IMR-90 (cell line): ENCODE measurements at regions not wholly inside any gene's neighbourhood (a gene's known extent, or its start where the extent isn't known, plus 50 kb on each side); places are given as distances from the start of the nearest gene placed in this dataset.

Source experiments
- ATAC-seq: fragments of 200-7000 bp; cut with Tn5 transposase; 2 replicates; pipeline ENCODE4 v1.9.1; 2020; ENCODE audit warnings: low read depth, mild to moderate bottlenecking, moderate library complexity
- BruUV-seq: library from RNA; stranded (reverse); fragments of 400-500 nt; replicated peaks from 2 replicates; lab custom pipeline; 2021; lab: Mats Ljungman, UMichigan
- CTCF ChIA-PET: fragments of 300-600 bp; formaldehyde crosslinking; extraction: SDS; loops from one replicate; lab custom pipeline; 2021; ENCODE audit warnings: antibody characterized with exemption; lab: Yijun Ruan, JAX
- POLR2A ChIA-PET: fragments of 300-600 bp; sonication (Branson Sonifier 250); formaldehyde crosslinking; loops from one replicate; lab custom pipeline; 2022; ENCODE audit warnings: antibody characterized with exemption; ENCODE audit not compliant: unreplicated experiment; lab: Charles Lee
- DNase-seq: peaks from one replicate; pipeline ENCODE4 v3.0.0; 2013
- H2AFZ ChIP-seq: replicated peaks from 2 replicates; pipeline ENCODE3; 2013; ENCODE audit warnings: low read length, mild to moderate bottlenecking; ENCODE audit not compliant: poor library complexity
- H2AK5ac ChIP-seq: 2 replicates; pipeline ENCODE4 v1.6.1; 2013; ENCODE audit warnings: low read depth, low read length, inconsistent platforms
- H2AK9ac ChIP-seq: replicated peaks from 2 replicates; pipeline ENCODE3; 2013; ENCODE audit warnings: mild to moderate bottlenecking, low read depth, low read length, moderate library complexity; ENCODE audit not compliant: poor library complexity
- H2BK120ac ChIP-seq: 2 replicates; pipeline ENCODE4 v1.6.1; 2013; ENCODE audit warnings: low read depth, low read length, inconsistent platforms
- H2BK15ac ChIP-seq: 3 replicates; pipeline ENCODE4 v1.6.1; 2013; ENCODE audit warnings: low read depth, low read length, inconsistent platforms
- H2BK20ac ChIP-seq: 2 replicates; pipeline ENCODE4 v1.6.1; 2013; ENCODE audit warnings: low read depth, mild to moderate bottlenecking, inconsistent platforms, low read length, moderate library complexity
- H2BK5ac ChIP-seq: 2 replicates; pipeline ENCODE4 v1.6.1; 2013; ENCODE audit warnings: mild to moderate bottlenecking, low read depth, low read length, inconsistent platforms; ENCODE audit not compliant: poor library complexity, severe bottlenecking
- H3K14ac ChIP-seq: replicated peaks from 2 replicates; pipeline ENCODE4 v1.6.1; 2013; ENCODE audit warnings: low read depth, low read length, inconsistent platforms
- H3K18ac ChIP-seq: 2 replicates; pipeline ENCODE4 v1.6.1; 2013; ENCODE audit warnings: low read depth, low read length, control low read depth
- H3K23ac ChIP-seq: 2 replicates; pipeline ENCODE4 v1.6.1; 2013; ENCODE audit warnings: low read depth, low read length, inconsistent platforms
- H3K27ac ChIP-seq: 2 replicates; pipeline ENCODE4 v1.5.1; 2013; ENCODE audit warnings: mild to moderate bottlenecking, control low read depth, low read length; ENCODE audit not compliant: insufficient read depth
- H3K27me3 ChIP-seq: 2 replicates; pipeline ENCODE4 v1.6.1; 2013; ENCODE audit warnings: low read length; ENCODE audit not compliant: control insufficient read depth, insufficient read depth
- H3K36me3 ChIP-seq: 2 replicates; pipeline ENCODE4 v1.6.1; 2013; ENCODE audit warnings: low read length, mixed read lengths; ENCODE audit not compliant: control insufficient read depth, insufficient read depth
- H3K4ac ChIP-seq: 2 replicates; pipeline ENCODE4 v1.6.1; 2013; ENCODE audit warnings: low read depth, low read length, inconsistent platforms
- H3K4me1 ChIP-seq: 2 replicates; pipeline ENCODE4 v1.6.1; 2013; ENCODE audit warnings: low read length, mixed read lengths; ENCODE audit not compliant: control insufficient read depth, insufficient read depth
- H3K4me2 ChIP-seq: 2 replicates; pipeline ENCODE4 v1.6.1; 2013; ENCODE audit warnings: low read depth, mild to moderate bottlenecking, control low read depth, low read length, moderate library complexity
- H3K4me3 ChIP-seq: 2 replicates; pipeline ENCODE4 v1.5.1; 2013; ENCODE audit warnings: low read depth, mild to moderate bottlenecking, control low read depth, low read length, moderate library complexity; ENCODE audit not compliant: insufficient read depth
- H3K56ac ChIP-seq: 2 replicates; pipeline ENCODE4 v1.6.1; 2013; ENCODE audit warnings: low read length, inconsistent platforms; ENCODE audit not compliant: insufficient read depth; ENCODE audit errors: extremely low read depth
- H3K79me1 ChIP-seq, 2 experiments: 2 replicates each; pipeline ENCODE4 v1.6.1; 2013; ENCODE audit warnings: low read length in 2 of 2, inconsistent platforms in 1 of 2, low read depth in 1 of 2
- H3K9ac ChIP-seq: 2 replicates; pipeline ENCODE4 v1.6.1; 2013; ENCODE audit warnings: low read depth, low read length, control low read depth
- H3K9me1 ChIP-seq: 2 replicates; pipeline ENCODE4 v1.6.1; 2013; ENCODE audit warnings: low read length, inconsistent platforms; ENCODE audit not compliant: insufficient read depth
- H3K9me3 ChIP-seq: 2 replicates; pipeline ENCODE4 v1.6.1; 2013; ENCODE audit warnings: low read length; ENCODE audit not compliant: control insufficient read depth, insufficient read depth
- H4K20me1 ChIP-seq: 2 replicates; pipeline ENCODE4 v1.6.1; 2013; ENCODE audit warnings: low read length, inconsistent platforms; ENCODE audit not compliant: insufficient read depth
- H4K5ac ChIP-seq: 2 replicates; pipeline ENCODE4 v1.6.1; 2013; ENCODE audit warnings: mild to moderate bottlenecking, low read depth, low read length, control low read depth
- H4K8ac ChIP-seq, 2 experiments: 2 replicates each; pipeline ENCODE4 v1.6.1; 2013; ENCODE audit warnings: low read depth in 2 of 2, low read length in 2 of 2, control low read depth in 1 of 2, inconsistent platforms in 1 of 2
- H4K91ac ChIP-seq: 2 replicates; pipeline ENCODE4 v1.6.1; 2013; ENCODE audit warnings: low read depth, low read length, inconsistent platforms; ENCODE audit not compliant: insufficient read depth
- CTCF ChIP-seq: conservative IDR thresholded peaks from 2 replicates; pipeline ENCODE4 v1.5.1; 2012; ENCODE audit warnings: mild to moderate bottlenecking, low read depth, low read length, improper control_type of control experiment
- RFX5 ChIP-seq: IDR thresholded peaks from 2 replicates; pipeline ENCODE4 v1.8.0; 2012; ENCODE audit warnings: low read depth, mild to moderate bottlenecking, low read length, moderate library complexity
- WGBS, 2 experiments: methylation state at CpG; one replicate each; pipeline versions ENCODE4 v1.1.5 to v1.1.7; 2013; ENCODE audit warnings: missing lambda C conversion rate in 2 of 2; ENCODE audit not compliant: insufficient read length in 1 of 2; ENCODE audit errors: extremely low coverage in 2 of 2; 5-methylcytosine and 5-hydroxymethylcytosine counted together
- dilution Hi-C: fragments of 300-500 bp; cut with HindIII; formaldehyde crosslinking; loops from one replicate; pipeline ENCODE4 v1.14.3; 2018; ENCODE audit warnings: low sequenced_read_pairs; ENCODE audit not compliant: unreplicated experiment
- in situ Hi-C: fragments of 300-500 bp; cut with MboI; formaldehyde crosslinking; loops from 3 replicates; pipeline ENCODE4 v1.14.3; 2019; ENCODE audit warnings: low sequenced_read_pairs, inconsistent platforms, mixed read lengths
- intact Hi-C: fragments of 100-400 bp; cut with micrococcal nuclease; formaldehyde crosslinking; loops from 2 replicates; pipeline ENCODE4 v1.10.0; 2022

- WGBS, 2 experiments: no CpG with 5 or more reads among the region's 2 CpGs
Measured at GRCh38 chr4:18568600-18568999, 547.0 kb upstream of the LCORL start.

More at GRCh38 chr4:18568600-18568999, 547.0 kb upstream of the LCORL start:
- H3K79me1 ChIP-seq: no peaks in the 10 kb centered on the region
- H4K5ac ChIP-seq: no peak overlapping the region
- ATAC-seq (no peak), DNase-seq (no peak)
- no peaks in the 10 kb centered on the region for H3K27me3 ChIP-seq
- dilution Hi-C loops (no loop called here), intact Hi-C loops (no loop called here), in situ Hi-C loops (no loop called here)
- H3K4ac ChIP-seq: no peak overlapping the region
- H3K9me1 ChIP-seq: no peaks in the 10 kb centered on the region
- no peaks in the 10 kb centered on the region for H3K4me1 ChIP-seq
- no peak overlapping the region for H4K91ac ChIP-seq
- H3K23ac ChIP-seq: no peak overlapping the region
- H2BK5ac ChIP-seq: no peak overlapping the region
- H3K56ac ChIP-seq: no peak overlapping the region
- H3K4me3 ChIP-seq: no peak overlapping the region
- H4K20me1 ChIP-seq: no peaks in the 10 kb centered on the region
- H2BK20ac ChIP-seq: no peak overlapping the region
- TF ChIP-seq RFX5: no peak
- TF ChIP-seq CTCF: 0 out of 2 replicates have a peak, but pooled peaks have one; percentile 7
- H2AK9ac ChIP-seq: no peak overlapping the region
- H3K36me3 ChIP-seq: no peaks in the 10 kb centered on the region
- H3K9ac ChIP-seq: no peak overlapping the region
- no peak overlapping the region for H3K4me2 ChIP-seq
- H2AK5ac ChIP-seq: no peak overlapping the region
- BruUV-seq: no TSS peak
- H2BK120ac ChIP-seq: no peak overlapping the region
- H3K14ac ChIP-seq: no peak overlapping the region
- no peaks in the 10 kb centered on the region; the same call in 1 of the 2 replicates for H3K9me3 ChIP-seq
- H3K18ac ChIP-seq: no peak overlapping the region
- CTCF ChIA-PET: no interaction called here
- POLR2A ChIA-PET: no interaction called here
- no peak overlapping the region for H3K27ac ChIP-seq
- H2BK15ac ChIP-seq: no peak overlapping the region
- no peak overlapping the region for H2AFZ ChIP-seq
- H4K8ac ChIP-seq: no peak overlapping the region
